Ishikawa (cell line): ENCODE measurements at regions not wholly inside any gene's neighbourhood (a gene's known extent, or its start where the extent isn't known, plus 50 kb on each side); places are given as distances from the start of the nearest gene placed in this dataset.

Experiments
- CEBPB ChIP-seq: IDR thresholded peaks from 2 replicates; pipeline ENCODE4 v1.6.1; 2012
- CREB1 ChIP-seq: IDR thresholded peaks from 2 replicates; pipeline ENCODE4 v1.6.1; 2012; ENCODE audit warnings: low read depth
- EGR1 ChIP-seq: IDR thresholded peaks from 2 replicates; pipeline ENCODE4 v1.6.1; 2012
- EP300 ChIP-seq: IDR thresholded peaks from 2 replicates; pipeline ENCODE4 v1.6.1; 2012; ENCODE audit warnings: borderline replicate concordance
- FOXM1 ChIP-seq: IDR thresholded peaks from 2 replicates; pipeline ENCODE4 v1.6.1; 2012; ENCODE audit warnings: low read depth, borderline replicate concordance
- NFIC ChIP-seq: IDR thresholded peaks from 2 replicates; pipeline ENCODE4 v1.6.1; 2012
- RAD21 ChIP-seq: IDR thresholded peaks from 2 replicates; pipeline ENCODE4 v1.6.1; 2012; ENCODE audit warnings: low read depth
- TAF1 ChIP-seq: IDR thresholded peaks from 2 replicates; pipeline ENCODE4 v1.6.1; 2012; ENCODE audit warnings: low read depth, mild to moderate bottlenecking
- TCF12 ChIP-seq: IDR thresholded peaks from 2 replicates; pipeline ENCODE4 v1.6.1; 2012; ENCODE audit warnings: low read depth
- TEAD4 ChIP-seq: IDR thresholded peaks from 2 replicates; pipeline ENCODE4 v1.6.1; 2012
- YY1 ChIP-seq: IDR thresholded peaks from 2 replicates; pipeline ENCODE4 v1.6.1; 2012; ENCODE audit warnings: low read depth
- ZBTB7A ChIP-seq: IDR thresholded peaks from 2 replicates; pipeline ENCODE4 v1.6.1; 2012; ENCODE audit warnings: low read depth
- TF ChIP-seq, protein P1 (sequence below): IDR thresholded peaks from 2 replicates; pipeline ENCODE4 v1.6.1; 2012; ENCODE audit warnings: low read depth, mild to moderate bottlenecking
- TF ChIP-seq, protein P2 (sequence below): IDR thresholded peaks from 2 replicates; pipeline ENCODE4 v1.6.1; 2012
- TF ChIP-seq, protein P3 (sequence below): IDR thresholded peaks from 2 replicates; pipeline ENCODE4 v1.6.1; 2012

DNA sequence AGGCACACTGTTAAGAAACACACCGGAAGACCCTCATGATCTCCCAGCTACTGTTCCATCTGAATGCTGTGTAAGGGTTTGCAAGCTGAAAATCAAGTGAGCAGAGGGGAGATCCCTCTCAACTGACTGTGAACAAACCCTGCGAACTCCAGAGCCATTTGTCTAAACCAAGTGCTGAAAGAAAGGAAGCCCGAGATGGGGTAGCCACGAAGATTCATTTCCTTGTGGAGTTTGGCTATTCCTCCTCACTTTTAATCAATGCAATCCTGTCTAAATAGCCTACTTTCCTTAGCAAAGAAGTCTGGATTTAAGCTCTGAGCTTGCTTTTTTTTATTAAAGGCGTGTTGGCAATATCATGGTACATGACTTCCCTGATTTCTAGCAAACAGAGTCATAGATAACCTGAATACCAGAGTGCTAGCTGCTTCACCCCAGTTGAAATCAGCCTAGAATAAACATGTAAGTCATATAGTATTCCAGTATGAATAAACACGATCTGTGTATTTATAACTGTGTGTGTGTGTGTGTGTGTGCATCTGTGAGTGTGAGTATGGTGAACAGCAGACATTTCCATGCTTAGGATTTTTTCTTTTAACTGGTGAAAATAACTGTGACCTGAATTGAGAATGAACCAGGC is 365.2 kb downstream of the ZNF521 start:
- TF ChIP-seq EP300 = no peak
- no peak for TF ChIP-seq YY1

DNA sequence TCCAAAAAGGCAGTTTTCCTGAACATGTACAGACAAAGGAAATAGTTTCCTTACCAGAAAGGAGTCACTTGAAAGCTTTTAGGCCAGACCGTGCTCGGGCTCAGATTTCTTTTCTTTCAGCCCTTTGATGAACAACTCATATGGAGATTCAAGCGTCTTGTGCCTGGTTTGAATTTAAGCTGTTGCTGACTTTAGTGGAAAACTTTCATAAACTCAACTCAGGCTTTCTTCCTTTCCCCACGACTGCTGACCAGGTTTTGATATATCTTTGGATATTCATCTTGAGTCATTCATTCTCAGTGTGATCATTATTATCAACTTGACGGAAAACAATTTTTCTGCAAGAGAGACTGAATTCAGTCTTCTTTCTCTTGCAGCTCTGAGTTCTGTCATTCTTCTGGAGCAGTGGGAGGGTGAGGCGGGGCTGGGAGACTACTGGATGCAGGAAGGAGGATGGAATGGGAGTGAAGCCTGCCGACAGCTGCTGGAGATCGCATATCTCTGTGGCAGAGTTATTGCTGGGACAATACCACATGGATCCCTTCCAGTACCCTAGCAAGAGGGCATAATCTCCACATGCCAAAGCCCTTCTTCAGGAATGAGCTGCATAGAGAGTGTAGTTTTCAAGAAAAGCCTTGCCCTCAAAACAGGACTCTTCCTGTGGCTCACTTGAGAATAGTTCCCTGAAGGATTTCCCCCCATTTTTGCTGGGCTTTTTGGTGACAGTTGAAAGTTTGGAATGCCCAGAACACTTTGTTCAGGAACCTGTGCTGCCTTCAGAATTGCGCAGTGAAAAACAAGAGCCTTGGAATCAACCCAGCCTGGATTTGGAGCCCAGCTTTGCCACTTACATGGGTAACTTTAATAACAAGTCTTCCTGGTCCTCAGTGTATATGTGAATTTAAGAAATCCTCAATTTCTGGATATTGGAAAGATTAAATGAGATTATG is 364.4 kb downstream of the ZNF521 start:
- TF ChIP-seq EGR1 (no peak), EP300 (no peak), TAF1 (no peak), CEBPB (no peak)

DNA sequence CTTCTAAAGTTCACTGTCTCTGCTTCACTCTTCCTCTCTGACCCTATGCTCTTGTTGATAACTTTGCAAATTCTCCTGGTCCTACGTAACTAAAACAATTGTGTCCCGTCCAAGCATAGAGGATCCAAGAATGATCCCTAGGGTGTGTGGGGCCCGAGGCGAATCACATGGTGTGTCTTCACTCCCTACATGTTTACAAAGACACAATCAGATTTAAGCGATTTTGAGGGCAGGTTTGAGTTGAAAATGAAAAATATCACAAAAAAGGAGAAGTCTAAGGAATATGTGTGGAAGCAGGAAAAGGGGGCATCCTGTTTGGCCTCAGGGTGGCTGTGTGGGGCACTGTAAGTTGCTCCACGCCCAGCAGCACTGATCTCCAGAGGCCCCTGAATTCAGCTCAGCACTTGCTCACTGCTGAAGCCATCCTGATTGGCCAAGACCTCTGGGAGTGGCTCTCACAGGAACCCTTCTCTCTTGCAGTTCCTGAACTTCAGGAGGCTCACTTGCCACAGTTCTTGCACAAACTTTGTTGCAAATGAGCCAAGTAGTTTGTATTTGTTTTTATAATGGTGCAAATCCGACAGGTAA is 363.6 kb downstream of the ZNF521 start:
- TF ChIP-seq, protein P1, sequence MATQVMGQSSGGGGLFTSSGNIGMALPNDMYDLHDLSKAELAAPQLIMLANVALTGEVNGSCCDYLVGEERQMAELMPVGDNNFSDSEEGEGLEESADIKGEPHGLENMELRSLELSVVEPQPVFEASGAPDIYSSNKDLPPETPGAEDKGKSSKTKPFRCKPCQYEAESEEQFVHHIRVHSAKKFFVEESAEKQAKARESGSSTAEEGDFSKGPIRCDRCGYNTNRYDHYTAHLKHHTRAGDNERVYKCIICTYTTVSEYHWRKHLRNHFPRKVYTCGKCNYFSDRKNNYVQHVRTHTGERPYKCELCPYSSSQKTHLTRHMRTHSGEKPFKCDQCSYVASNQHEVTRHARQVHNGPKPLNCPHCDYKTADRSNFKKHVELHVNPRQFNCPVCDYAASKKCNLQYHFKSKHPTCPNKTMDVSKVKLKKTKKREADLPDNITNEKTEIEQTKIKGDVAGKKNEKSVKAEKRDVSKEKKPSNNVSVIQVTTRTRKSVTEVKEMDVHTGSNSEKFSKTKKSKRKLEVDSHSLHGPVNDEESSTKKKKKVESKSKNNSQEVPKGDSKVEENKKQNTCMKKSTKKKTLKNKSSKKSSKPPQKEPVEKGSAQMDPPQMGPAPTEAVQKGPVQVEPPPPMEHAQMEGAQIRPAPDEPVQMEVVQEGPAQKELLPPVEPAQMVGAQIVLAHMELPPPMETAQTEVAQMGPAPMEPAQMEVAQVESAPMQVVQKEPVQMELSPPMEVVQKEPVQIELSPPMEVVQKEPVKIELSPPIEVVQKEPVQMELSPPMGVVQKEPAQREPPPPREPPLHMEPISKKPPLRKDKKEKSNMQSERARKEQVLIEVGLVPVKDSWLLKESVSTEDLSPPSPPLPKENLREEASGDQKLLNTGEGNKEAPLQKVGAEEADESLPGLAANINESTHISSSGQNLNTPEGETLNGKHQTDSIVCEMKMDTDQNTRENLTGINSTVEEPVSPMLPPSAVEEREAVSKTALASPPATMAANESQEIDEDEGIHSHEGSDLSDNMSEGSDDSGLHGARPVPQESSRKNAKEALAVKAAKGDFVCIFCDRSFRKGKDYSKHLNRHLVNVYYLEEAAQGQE = no peak
- TF ChIP-seq, protein P2, sequence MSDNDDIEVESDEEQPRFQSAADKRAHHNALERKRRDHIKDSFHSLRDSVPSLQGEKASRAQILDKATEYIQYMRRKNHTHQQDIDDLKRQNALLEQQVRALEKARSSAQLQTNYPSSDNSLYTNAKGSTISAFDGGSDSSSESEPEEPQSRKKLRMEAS = no peak
- TF ChIP-seq CREB1 (no peak), TCF12 (no peak), EGR1 (no peak), EP300 (no peak), YY1 (no peak)

- TF ChIP-seq CREB1 (no peak), EGR1 (no peak), TCF12 (no peak), CEBPB (no peak), TEAD4 (no peak), EP300 (no peak), NFIC (no peak), FOXM1 (no peak), ZBTB7A (no peak), TAF1 (no peak), RAD21 (no peak), YY1 (no peak)
- TF ChIP-seq, protein P3, sequence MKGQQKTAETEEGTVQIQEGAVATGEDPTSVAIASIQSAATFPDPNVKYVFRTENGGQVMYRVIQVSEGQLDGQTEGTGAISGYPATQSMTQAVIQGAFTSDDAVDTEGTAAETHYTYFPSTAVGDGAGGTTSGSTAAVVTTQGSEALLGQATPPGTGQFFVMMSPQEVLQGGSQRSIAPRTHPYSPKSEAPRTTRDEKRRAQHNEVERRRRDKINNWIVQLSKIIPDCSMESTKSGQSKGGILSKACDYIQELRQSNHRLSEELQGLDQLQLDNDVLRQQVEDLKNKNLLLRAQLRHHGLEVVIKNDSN = no peak
- TF ChIP-seq, protein P1 = no peak
- TF ChIP-seq, protein P2 = no peak
Observed at GRCh38 chr18:24989760-24990593, 362.0 kb downstream of the ZNF521 start.

GRCh38 chr18:24990671-24991134 is 361.3 kb downstream of the ZNF521 start:
- TF ChIP-seq YY1 (no peak), EP300 (no peak), TCF12 (no peak), ZBTB7A (no peak), TAF1 (no peak), EGR1 (no peak)
- TF ChIP-seq, protein P1 = no peak
- TF ChIP-seq, protein P2 = no peak
